ENCODE measurements at regions not wholly inside any gene's neighbourhood (a gene's known extent, or its start where the extent isn't known, plus 50 kb on each side); places are given as distances from the start of the nearest gene placed in this dataset.

GRCh38 chr5:54645882-54646355, 128.4 kb downstream of the SNX18 start:
- no peak for DNase-seq (ENCODE audit: low spot score)

DNA sequence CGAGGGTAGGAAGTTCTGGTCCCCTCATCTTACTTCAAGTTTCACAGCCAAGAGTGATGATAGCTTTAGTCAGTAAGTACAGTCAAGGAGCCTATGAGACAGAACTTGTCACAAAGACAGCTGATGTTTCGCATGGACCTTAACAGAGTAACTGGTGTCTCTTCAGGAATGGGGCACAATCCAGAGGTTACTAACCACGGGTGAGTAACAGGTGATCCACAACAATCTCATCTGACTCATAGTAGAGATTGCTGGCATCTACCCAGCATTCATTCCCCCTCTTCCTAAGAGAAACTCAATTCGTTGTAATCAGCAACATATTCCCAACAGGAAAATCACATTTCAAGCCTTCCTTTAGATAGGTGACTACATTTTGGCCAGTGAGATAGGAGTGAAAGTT, 126.7 kb downstream of the SNX18 start:
- DNase-seq (ENCODE audit: low spot score), result peak; percentile 84

- DNase-seq (ENCODE audit: low spot score), result peak; percentile 5
These were observed 126.1 kb downstream of the SNX18 start for GRCh38 chr5:54643685-54644106.

DNA sequence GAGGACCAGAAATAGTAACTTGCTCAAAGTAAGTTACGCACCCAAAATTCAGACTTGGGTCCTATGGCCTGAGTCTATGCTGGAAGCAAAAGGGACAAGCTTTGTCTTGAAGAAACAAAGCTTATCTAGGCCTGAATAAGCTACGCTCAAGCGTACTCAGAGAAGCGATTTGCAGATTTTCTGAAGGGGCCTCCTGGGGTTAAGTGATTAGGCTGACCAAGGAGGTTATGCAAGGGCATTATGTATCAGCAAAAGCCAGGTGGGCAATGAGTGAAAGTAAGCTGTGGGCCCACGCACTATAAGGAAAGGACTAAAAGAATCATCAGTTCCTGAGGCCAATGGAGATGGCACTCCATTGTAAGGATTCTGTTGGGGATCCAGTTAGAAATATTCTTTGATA, 122.1 kb downstream of the SNX18 start:
- no peak for DNase-seq (ENCODE audit: low spot score)

DNA sequence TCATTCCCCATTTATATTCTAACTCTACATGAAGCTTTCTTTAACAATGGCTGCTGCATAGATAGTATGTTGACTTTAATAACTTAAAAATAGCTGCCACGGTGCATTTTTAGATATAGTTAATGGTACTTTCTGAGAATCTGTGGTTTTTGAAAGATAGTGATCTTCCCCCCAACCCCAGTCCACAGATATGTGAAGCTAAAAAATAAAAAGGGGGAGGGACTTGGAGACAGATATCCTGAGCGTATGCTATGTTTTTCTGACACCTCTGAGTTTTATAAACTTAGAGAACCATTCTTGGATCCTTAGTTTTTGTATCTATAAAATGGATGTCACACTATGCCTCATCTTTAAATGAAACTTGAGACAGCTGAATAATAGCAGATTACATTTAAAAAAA, 120.5 kb downstream of the SNX18 start:
- DNase-seq (ENCODE audit: low spot score), result no peak

DNA sequence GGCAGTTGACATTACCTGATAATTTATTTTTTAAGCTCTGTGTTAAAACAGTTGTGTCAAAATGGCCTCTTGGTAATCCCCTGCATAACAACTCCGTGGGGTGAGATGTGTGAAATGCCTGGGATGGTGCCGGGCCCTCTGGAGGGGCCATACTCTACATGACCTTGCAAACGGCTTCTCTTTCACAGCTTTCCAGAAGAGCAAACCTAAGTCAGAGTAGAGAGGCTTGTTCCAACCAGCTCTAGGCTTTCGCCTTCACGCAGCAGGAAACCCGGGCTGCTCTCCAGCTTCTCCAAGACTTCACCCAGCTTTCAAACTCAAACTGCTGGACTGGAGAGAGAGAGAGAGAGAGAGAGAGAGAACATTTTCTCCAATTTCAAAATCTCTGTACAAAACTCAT, 120.1 kb downstream of the SNX18 start:
- no peak for DNase-seq (ENCODE audit: low spot score)

- no peak for DNase-seq (ENCODE audit: low spot score)
These were observed 116.5 kb downstream of the SNX18 start for GRCh38 chr5:54634089-54634488.

GRCh38 chr5:54632131-54632701, 114.7 kb downstream of the SNX18 start:
- DNase-seq (ENCODE audit: low spot score), result no peak

GRCh38 chr5:54630738-54631359, 113.3 kb downstream of the SNX18 start:
- no peak for DNase-seq (ENCODE audit: low spot score)

GRCh38 chr5:54629115-54629514, 111.6 kb downstream of the SNX18 start:
- DNase-seq (ENCODE audit: low spot score), result no peak

DNA sequence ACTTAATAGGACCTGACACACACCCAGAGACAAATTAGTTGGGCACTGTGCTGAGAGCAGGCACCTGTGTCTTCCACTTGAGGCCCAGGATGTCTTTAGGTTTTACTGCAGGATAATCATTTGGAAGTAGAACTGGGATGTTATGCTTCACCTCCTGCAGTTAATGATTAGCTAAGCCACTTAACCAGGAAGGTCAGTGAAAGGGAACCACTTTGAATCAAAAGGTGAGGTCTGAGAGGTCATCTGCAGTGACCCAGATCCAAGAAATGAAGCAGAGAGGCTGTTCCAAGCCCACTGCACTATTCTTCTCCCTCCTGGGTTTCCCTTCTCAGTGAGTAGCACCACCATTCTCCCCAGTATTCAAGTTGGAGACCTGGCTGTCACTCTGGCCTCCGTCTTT, 110.5 kb downstream of the SNX18 start:
- no peak for DNase-seq (ENCODE audit: low spot score)

GRCh38 chr5:54626407-54626806, 108.8 kb downstream of the SNX18 start:
- DNase-seq (ENCODE audit: low spot score), result no peak

- no peak for DNase-seq (ENCODE audit: low spot score)
These were observed 107.4 kb downstream of the SNX18 start for GRCh38 chr5:54624805-54625568.

DNA sequence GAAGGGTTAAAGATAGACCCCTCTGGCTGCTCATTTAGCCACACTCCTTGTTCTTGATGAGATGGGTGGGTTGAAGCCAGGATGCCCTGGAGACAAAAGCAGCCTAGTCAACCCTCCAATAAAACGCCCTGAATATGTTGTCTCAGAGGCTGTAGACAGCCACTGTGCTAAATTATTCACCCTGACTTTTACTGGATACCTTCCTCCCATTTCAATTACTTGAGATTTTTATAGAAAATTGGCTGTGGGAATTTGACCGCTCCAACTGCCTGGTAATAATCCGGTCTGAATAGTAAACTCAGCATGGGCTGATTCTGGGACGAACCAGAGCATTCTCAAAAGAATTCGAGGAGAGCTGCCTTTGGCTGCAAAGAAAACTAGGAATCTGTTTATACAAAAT, 104.2 kb downstream of the SNX18 start:
- DNase-seq (ENCODE audit: low spot score), result no peak

- no peak for DNase-seq (ENCODE audit: low spot score)
These were observed 103.5 kb downstream of the SNX18 start for GRCh38 chr5:54621048-54621447.

DNA sequence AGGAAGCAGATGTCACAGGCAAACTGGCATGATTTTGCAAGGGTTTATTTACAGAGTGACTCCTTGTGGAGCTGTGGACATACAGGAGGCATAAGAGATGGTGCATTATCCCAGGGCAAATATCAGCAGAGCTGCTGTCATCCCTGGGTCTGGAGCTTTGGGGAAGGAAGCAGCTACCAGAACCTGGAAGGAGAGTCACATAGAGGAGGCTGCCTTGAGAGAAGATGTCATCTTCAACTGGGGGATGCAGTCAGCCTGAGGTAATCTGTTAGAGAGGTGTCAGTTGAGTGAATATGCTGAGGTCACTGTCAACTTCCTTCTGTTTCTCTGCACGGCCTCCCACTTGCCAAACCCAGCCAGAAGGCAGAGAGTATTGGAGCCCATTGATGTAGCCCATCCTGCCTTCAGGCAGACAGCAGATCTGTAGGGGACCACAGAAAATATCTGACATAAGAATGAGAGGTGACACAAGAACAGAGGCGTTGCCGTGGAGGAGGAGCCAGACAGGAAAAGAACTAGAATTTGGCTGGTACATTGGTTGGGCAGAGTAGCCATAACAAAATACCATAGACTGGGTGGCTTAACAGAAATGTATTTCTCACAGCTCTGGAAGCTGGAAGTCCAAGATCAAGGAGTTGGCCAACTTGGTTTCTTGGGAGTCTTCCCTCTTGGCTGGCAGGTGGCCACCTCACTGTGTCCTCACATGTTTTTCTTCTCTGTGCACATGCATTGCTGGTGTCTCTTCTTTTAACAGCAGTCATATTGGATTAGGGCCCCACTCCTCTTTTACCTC, 102.8 kb downstream of the SNX18 start:
- DNase-seq (ENCODE audit: low spot score), result no peak

DNA sequence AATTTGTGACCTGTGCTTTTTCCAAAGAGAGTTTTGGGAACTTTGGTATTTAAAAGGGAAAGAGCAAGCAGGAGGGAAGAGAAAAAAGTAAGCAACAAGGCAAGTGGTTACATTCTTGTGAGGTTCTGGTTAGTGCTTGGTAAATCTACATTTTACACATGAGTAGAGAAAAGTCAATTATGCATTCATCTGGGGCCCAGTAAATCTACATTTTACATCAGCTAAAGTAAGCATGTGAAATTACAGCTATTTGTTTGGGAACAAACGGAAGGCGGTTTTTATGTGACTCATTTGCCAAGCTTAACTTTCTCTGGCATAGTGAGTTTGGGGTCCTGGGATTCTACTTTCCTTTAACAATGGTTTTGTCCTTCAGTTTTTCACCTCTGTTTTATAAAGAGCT, 102.2 kb downstream of the SNX18 start:
- no peak for DNase-seq (ENCODE audit: low spot score)

DNA sequence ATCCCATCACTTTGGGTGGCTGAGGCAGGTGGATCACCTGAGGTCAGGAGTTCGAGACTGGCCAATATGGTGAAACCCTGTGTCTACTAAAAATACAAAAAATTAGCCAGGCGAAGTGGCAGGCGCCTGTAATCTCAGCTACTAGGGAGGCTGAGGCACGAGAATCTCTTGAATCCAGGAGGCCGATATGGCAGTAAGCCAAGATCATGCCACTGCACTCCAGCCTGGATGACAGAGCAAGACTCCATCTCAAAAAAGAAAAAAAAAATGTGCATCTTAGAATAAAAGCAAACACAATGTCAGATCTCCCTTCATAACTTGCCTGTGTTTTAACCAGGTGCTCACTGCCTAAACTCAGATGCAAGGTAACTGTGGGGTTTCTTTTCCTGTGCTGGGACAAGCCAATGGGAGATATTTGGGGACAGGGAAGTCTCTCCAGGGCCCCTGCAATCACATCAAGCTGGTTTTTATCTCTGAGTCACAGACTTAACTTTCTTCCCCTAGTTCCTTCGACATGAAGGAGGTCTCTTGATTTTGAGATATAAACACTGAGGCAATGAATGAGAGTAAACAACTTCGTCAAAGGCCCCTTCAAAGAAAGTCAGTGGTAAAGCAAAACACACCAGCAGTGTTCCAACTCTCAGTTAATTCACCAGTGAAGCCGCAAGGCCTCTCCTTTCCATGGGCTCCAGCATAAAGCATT, 99.1 kb downstream of the SNX18 start:
- DNase-seq (ENCODE audit: low spot score), result no peak

- DNase-seq (ENCODE audit: low spot score), result no peak
These were observed 98.5 kb downstream of the SNX18 start for GRCh38 chr5:54616031-54616430.

GRCh38 chr5:54615381-54615780, 97.8 kb downstream of the SNX18 start:
- no peak for DNase-seq (ENCODE audit: low spot score)

DNA sequence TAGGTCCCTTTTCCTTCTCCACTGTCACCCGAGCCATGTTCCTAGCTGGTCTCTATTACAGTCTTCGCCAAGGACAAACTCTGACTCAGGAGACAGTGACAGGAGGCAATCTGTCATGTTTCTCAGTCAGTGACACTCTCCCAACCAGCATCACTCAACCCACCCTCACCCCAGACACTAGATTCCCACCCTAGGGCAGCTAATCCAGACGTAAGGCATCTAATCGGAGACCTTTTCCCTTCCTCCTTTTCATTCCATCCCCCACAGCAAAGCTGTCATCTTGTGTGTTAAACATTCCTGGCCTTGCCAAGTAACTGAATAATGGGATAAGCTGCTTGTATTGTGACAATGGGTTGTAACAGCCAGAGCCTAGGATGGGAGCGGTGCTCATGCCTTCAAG, 95.2 kb downstream of the SNX18 start:
- no peak for DNase-seq (ENCODE audit: low spot score)
